GM23338 (cell line): ENCODE measurements at regions not wholly inside any gene's neighbourhood (a gene's known extent, or its start where the extent isn't known, plus 50 kb on each side); places are given as distances from the start of the nearest gene placed in this dataset.
A peak's percentile ranks its signal among the peaks of the same experiment; 100 is the strongest.

ENCODE experiments used
- ATAC-seq: fragments of 200-7000 bp; cut with Tn5 transposase; 3 replicates; pipeline ENCODE4 v1.9.1; 2020
- DNase-seq: peaks from one replicate; pipeline ENCODE4 v3.0.0-alpha.2; 2015; ENCODE audit warnings: low spot score
- H2AFZ ChIP-seq: fragments of 200-600 bp; sonication (generic); 2 replicates; pipeline ENCODE4 v1.8.0; 2016; ENCODE audit warnings: antibody characterized with exemption, mild to moderate bottlenecking, moderate library complexity
- H3F3A ChIP-seq: fragments of 200-600 bp; sonication (generic); replicated peaks from 2 replicates; pipeline ENCODE4 v1.8.0; 2017; ENCODE audit warnings: antibody characterized with exemption, mixed run types, low read depth
- H3K27ac ChIP-seq: fragments of 200-600 bp; sonication (generic); 2 replicates; pipeline ENCODE4 v1.6.1; 2016; ENCODE audit warnings: low read depth
- H3K27me3 ChIP-seq: fragments of 200-600 bp; sonication (generic); 2 replicates; pipeline ENCODE4 v1.8.0; 2016; ENCODE audit warnings: mild to moderate bottlenecking, mixed run types, moderate library complexity; ENCODE audit not compliant: insufficient read depth
- H3K36me3 ChIP-seq: fragments of 200-600 bp; sonication (generic); 2 replicates; pipeline ENCODE4 v1.8.0; 2016; ENCODE audit warnings: mild to moderate bottlenecking; ENCODE audit not compliant: insufficient read depth
- H3K4me1 ChIP-seq: fragments of 200-600 bp; sonication (generic); 2 replicates; pipeline ENCODE4 v1.8.0; 2016; ENCODE audit warnings: mild to moderate bottlenecking, moderate library complexity; ENCODE audit not compliant: insufficient read depth
- H3K4me2 ChIP-seq: fragments of 200-600 bp; sonication (generic); 2 replicates; pipeline ENCODE4 v1.7.1; 2017; ENCODE audit warnings: mixed run types
- H3K4me3 ChIP-seq: fragments of 200-600 bp; sonication (generic); 2 replicates; pipeline ENCODE4 v1.6.1; 2016; ENCODE audit warnings: mixed run types
- H3K79me2 ChIP-seq: fragments of 200-600 bp; sonication (generic); replicated peaks from 2 replicates; pipeline ENCODE4 v1.8.0; 2017; ENCODE audit warnings: mild to moderate bottlenecking; ENCODE audit not compliant: insufficient read depth
- H3K9me2 ChIP-seq: fragments of 200-600 bp; sonication (generic); 2 replicates; pipeline ENCODE4 v1.8.0; 2017; ENCODE audit not compliant: insufficient read depth
- H4K20me1 ChIP-seq: fragments of 200-600 bp; sonication (generic); replicated peaks from 2 replicates; pipeline ENCODE4 v1.8.0; 2017; ENCODE audit warnings: mild to moderate bottlenecking; ENCODE audit not compliant: insufficient read depth
- H3K27ac Mint-ChIP-seq: 2 replicates; pipeline ENCODE4 v1.8.0; 2020; ENCODE audit warnings: inconsistent platforms, mild to moderate bottlenecking, moderate library complexity, mixed read lengths
- H3K27me3 Mint-ChIP-seq: 3 replicates; pipeline ENCODE4 v1.8.0; 2022; ENCODE audit warnings: low read depth, mild to moderate bottlenecking, moderate library complexity, mixed read lengths, inconsistent platforms; ENCODE audit not compliant: insufficient read depth, poor library complexity
- H3K36me3 Mint-ChIP-seq: 3 replicates; pipeline ENCODE4 v1.8.0; 2021; ENCODE audit warnings: low read depth, mild to moderate bottlenecking, inconsistent platforms, moderate library complexity, mixed read lengths
- H3K4me1 Mint-ChIP-seq: 3 replicates; pipeline ENCODE4 v1.8.0; 2020; ENCODE audit warnings: mild to moderate bottlenecking, inconsistent platforms, mixed read lengths
- H3K4me3 Mint-ChIP-seq: 3 replicates; pipeline ENCODE4 v1.8.0; 2021; ENCODE audit warnings: moderate library complexity, mild to moderate bottlenecking, inconsistent platforms, mixed read lengths
- H3K9me3 Mint-ChIP-seq: 3 replicates; pipeline ENCODE4 v1.8.0; 2020; ENCODE audit warnings: moderate library complexity, mild to moderate bottlenecking, inconsistent platforms, mixed read lengths
- REST ChIP-seq: IDR thresholded peaks from one replicate; pipeline ENCODE4 v1.6.1; 2018; ENCODE audit warnings: antibody characterized with exemption; ENCODE audit not compliant: unreplicated experiment
- ZNF462 ChIP-seq: fragments of 250-450 bp; sonication (Bioruptor Pico); IDR thresholded peaks from 2 replicates; pipeline ENCODE4 v1.5.0; 2020; ENCODE audit warnings: mild to moderate bottlenecking, moderate library complexity

- no peak for TF ChIP-seq ZNF462 (CRISPR knock-in tag)
Observed at GRCh38 chr5:82422751-82423181, 144.6 kb upstream of the RPS23 start (continued).

- H3K36me3 ChIP-seq = no peaks in the 10 kb centered on the region; the same call in 1 of the 2 replicates
- H3K4me2 ChIP-seq = no peak overlapping the region
- TF ChIP-seq REST = no peak
- Mint-ChIP-seq H3K4me1 (peaks cover 18% of the 10 kb centered on the region), H3K9me3 (no peaks in the 10 kb centered on the region; the same call in 2 of the 3 replicates), H3K4me3 (no peak overlapping the region), H3K36me3 (no peaks in the 10 kb centered on the region), H3K27me3 (peaks cover 6% of the 10 kb centered on the region), H3K27ac (no peak overlapping the region)
- DNase-seq (no peak), ATAC-seq (no peak)
- no peaks in the 10 kb centered on the region for H3F3A ChIP-seq
- no peaks in the 10 kb centered on the region; the same call in 1 of the 2 replicates for H3K9me2 ChIP-seq
- H3K79me2 ChIP-seq = no peaks in the 10 kb centered on the region
- H3K27me3 ChIP-seq = no peaks in the 10 kb centered on the region
- H3K4me3 ChIP-seq = no peak overlapping the region
- H3K4me1 ChIP-seq = peaks cover 11% of the 10 kb centered on the region
- peak overlapping the region; percentile 63; the same call in 1 of the 2 replicates for H2AFZ ChIP-seq
- H3K27ac ChIP-seq = no peak overlapping the region
- H4K20me1 ChIP-seq = no peaks in the 10 kb centered on the region
Observed at GRCh38 chr5:82422001-82422740, 144.0 kb upstream of the RPS23 start.
